Duodenal mucosa (tissue), 2 donors: ENCODE measurements at regions not wholly inside any gene's neighbourhood (a gene's known extent, or its start where the extent isn't known, plus 50 kb on each side); places are given as distances from the start of the nearest gene placed in this dataset.

Experiments used
- H3K27ac ChIP-seq: one replicate; pipeline ENCODE4 v1.7.0; 2013; ENCODE audit warnings: low read depth, low read length
- H3K27me3 ChIP-seq, 2 donors: one replicate each; pipeline ENCODE4 v1.7.0; 2013; ENCODE audit warnings: low read length in 2 of 2, control low read depth in 1 of 2; ENCODE audit not compliant: insufficient read depth in 2 of 2, control insufficient read depth in 1 of 2
- H3K36me3 ChIP-seq, 2 donors: one replicate each; pipeline ENCODE4 v1.7.0; 2013; ENCODE audit warnings: low read length in 2 of 2, control low read depth in 1 of 2; ENCODE audit not compliant: insufficient read depth in 2 of 2, control insufficient read depth in 1 of 2
- H3K4me1 ChIP-seq, 2 donors: one replicate each; pipeline ENCODE4 v1.7.0; 2013; ENCODE audit warnings: low read length in 2 of 2, control low read depth in 1 of 2; ENCODE audit not compliant: insufficient read depth in 2 of 2, control insufficient read depth in 1 of 2
- H3K4me3 ChIP-seq, 2 donors: one replicate each; pipeline ENCODE4 v1.7.0; 2013; ENCODE audit warnings: low read length in 2 of 2, low read depth in 1 of 2
- H3K9ac ChIP-seq, 2 donors: one replicate each; pipeline ENCODE4 v1.7.0; 2013; ENCODE audit warnings: low read length in 2 of 2, low read depth in 1 of 2
- H3K9me3 ChIP-seq, 2 donors: one replicate each; pipeline ENCODE4 v1.7.0; 2013; ENCODE audit warnings: low read length in 2 of 2, control low read depth in 1 of 2; ENCODE audit not compliant: control insufficient read depth in 1 of 2

GRCh38 chr6:98487612-98488011 lies 346.8 kb upstream of the POU3F2 start:
- H3K4me3 ChIP-seq, result no peak overlapping the region
- H3K9ac ChIP-seq, result no peak overlapping the region
- H3K9me3 ChIP-seq, result no peaks in the 10 kb centered on the region
- H3K4me1 ChIP-seq, result no peaks in the 10 kb centered on the region
- H3K27ac ChIP-seq, result no peak overlapping the region
- H3K27me3 ChIP-seq, result peaks cover 5 to 7% of the 10 kb centered on the region in 2 donors
- H3K36me3 ChIP-seq, result no peaks in the 10 kb centered on the region

- no peak overlapping the region for H3K4me3 ChIP-seq
- no peaks in the 10 kb centered on the region for H3K36me3 ChIP-seq
- no peaks in the 10 kb centered on the region for H3K4me1 ChIP-seq
- no peak overlapping the region for H3K27ac ChIP-seq
- H3K27me3 ChIP-seq, result peaks cover 2 to 10% of the 10 kb centered on the region in 2 donors
- no peak overlapping the region for H3K9ac ChIP-seq
- no peaks in the 10 kb centered on the region for H3K9me3 ChIP-seq
Measured at GRCh38 chr6:98498144-98498775, 336.1 kb upstream of the POU3F2 start.

GRCh38 chr6:98498866-98499265 lies 335.5 kb upstream of the POU3F2 start:
- H3K9me3 ChIP-seq, result no peaks in the 10 kb centered on the region
- H3K27me3 ChIP-seq, result peaks cover 2 to 9% of the 10 kb centered on the region in 2 donors
- no peak overlapping the region for H3K27ac ChIP-seq
- H3K36me3 ChIP-seq, result no peaks in the 10 kb centered on the region
- H3K4me1 ChIP-seq, result no peaks in the 10 kb centered on the region
- H3K9ac ChIP-seq, result no peak overlapping the region
- H3K4me3 ChIP-seq, result no peak overlapping the region

GRCh38 chr6:98514073-98514720 lies 320.2 kb upstream of the POU3F2 start:
- Histone ChIP-seq H3K4me1 (no peaks in the 10 kb centered on the region), H3K4me3 (no peak overlapping the region), H3K27me3 (no peaks in the 10 kb centered on the region), H3K27ac (no peak overlapping the region), H3K36me3 (no peaks in the 10 kb centered on the region), H3K9me3 (no peaks in the 10 kb centered on the region), H3K9ac (no peak overlapping the region)

- Histone ChIP-seq H3K9ac (no peak overlapping the region), H3K36me3 (no peaks in the 10 kb centered on the region), H3K4me3 (no peak overlapping the region), H3K27me3 (no peaks in the 10 kb centered on the region), H3K27ac (no peak overlapping the region), H3K9me3 (no peaks in the 10 kb centered on the region), H3K4me1 (no peaks in the 10 kb centered on the region)
Measured at GRCh38 chr6:98514796-98515195, 319.6 kb upstream of the POU3F2 start.

- H3K27me3 ChIP-seq, result no peaks in the 10 kb centered on the region
- H3K36me3 ChIP-seq, result no peaks in the 10 kb centered on the region
- H3K9me3 ChIP-seq, result no peaks in the 10 kb centered on the region
Measured at GRCh38 chr6:98516206-98516605, 318.2 kb upstream of the POU3F2 start.

GRCh38 chr6:98516866-98517265 lies 317.5 kb upstream of the POU3F2 start:
- Histone ChIP-seq H3K27me3 (no peaks in the 10 kb centered on the region), H3K9ac (no peak overlapping the region)

More at GRCh38 chr6:98516206-98516605, 318.2 kb upstream of the POU3F2 start:
- Histone ChIP-seq H3K27ac (no peak overlapping the region), H3K4me1 (no peaks in the 10 kb centered on the region), H3K4me3 (no peak overlapping the region), H3K9ac (no peak overlapping the region)

GRCh38 chr6:98525860-98526259 lies 308.5 kb upstream of the POU3F2 start:
- Histone ChIP-seq H3K27me3 (no peaks in the 10 kb centered on the region), H3K9me3 (no peaks in the 10 kb centered on the region), H3K4me3 (no peak overlapping the region), H3K9ac (no peak overlapping the region), H3K27ac (no peak overlapping the region), H3K4me1 (no peaks in the 10 kb centered on the region), H3K36me3 (no peaks in the 10 kb centered on the region)

More at GRCh38 chr6:98516866-98517265, 317.5 kb upstream of the POU3F2 start:
- Histone ChIP-seq H3K9me3 (no peaks in the 10 kb centered on the region), H3K36me3 (no peaks in the 10 kb centered on the region), H3K4me3 (no peak overlapping the region), H3K27ac (no peak overlapping the region), H3K4me1 (no peaks in the 10 kb centered on the region)

GRCh38 chr6:98526465-98526864 lies 307.9 kb upstream of the POU3F2 start:
- Histone ChIP-seq H3K27me3 (no peaks in the 10 kb centered on the region), H3K4me1 (no peaks in the 10 kb centered on the region), H3K36me3 (no peaks in the 10 kb centered on the region), H3K9ac (no peak overlapping the region), H3K27ac (no peak overlapping the region), H3K9me3 (no peaks in the 10 kb centered on the region), H3K4me3 (no peak overlapping the region)

GRCh38 chr6:98529364-98529763 lies 305.0 kb upstream of the POU3F2 start:
- Histone ChIP-seq H3K27ac (no peak overlapping the region), H3K36me3 (no peaks in the 10 kb centered on the region), H3K4me3 (no peak overlapping the region), H3K9ac (no peak overlapping the region), H3K27me3 (no peaks in the 10 kb centered on the region), H3K4me1 (no peaks in the 10 kb centered on the region), H3K9me3 (no peaks in the 10 kb centered on the region)
